Activated CD4-positive, CD25-positive, alpha-beta regulatory T cell treated with anti-CD3 and anti-CD28 coated beads, Interleukin-2, amount 50 U/mL, for 16 hours (primary cell): ENCODE measurements at regions not wholly inside any gene's neighbourhood (a gene's known extent, or its start where the extent isn't known, plus 50 kb on each side); places are given as distances from the start of the nearest gene placed in this dataset.

Experiments
- DNase-seq: peaks from one replicate; pipeline ENCODE4 v3.0.0-alpha.2; 2020; ENCODE audit warnings: low read depth, low spot score

DNA sequence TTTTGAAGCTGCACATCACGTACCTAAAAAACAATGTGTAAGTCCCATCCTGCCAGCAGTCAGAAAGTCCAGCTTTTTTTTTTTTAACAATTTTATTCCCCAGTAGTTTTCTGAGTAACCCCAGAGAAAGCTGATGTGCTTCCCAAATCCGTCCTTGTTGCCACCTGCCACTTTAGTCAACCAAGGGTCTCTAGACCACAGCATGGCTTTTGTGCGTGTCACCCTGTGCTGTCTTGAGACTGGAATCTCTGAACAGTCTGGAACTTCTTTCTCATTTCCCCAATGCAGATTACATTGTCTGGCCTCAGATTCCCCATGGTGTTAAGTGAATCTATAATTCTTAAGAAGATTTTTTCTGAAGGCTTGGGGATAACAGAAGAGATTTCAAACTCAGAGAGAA lies 289.2 kb upstream of the KLF12 start:
- DNase-seq = no peak

DNA sequence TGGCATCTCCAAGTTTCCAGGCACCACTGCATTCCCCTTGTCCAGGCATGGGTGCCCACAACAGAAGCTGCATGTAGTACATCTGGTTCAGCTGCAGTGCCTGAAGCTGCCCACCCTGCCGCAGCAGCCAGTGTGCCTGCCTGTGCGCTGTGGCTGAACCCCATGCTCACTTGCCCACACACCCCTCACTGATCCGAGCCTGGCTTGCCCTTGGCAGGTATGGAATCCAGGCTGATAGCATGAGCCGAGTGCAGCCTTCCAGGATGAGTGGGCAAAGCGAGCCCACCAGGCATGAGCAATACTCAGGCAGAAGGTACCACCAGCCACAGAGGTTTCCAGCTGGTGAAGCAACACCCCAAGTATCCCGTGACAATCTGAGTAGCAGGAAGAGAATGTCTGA lies 280.3 kb upstream of the KLF12 start:
- DNase-seq = no peak

DNA sequence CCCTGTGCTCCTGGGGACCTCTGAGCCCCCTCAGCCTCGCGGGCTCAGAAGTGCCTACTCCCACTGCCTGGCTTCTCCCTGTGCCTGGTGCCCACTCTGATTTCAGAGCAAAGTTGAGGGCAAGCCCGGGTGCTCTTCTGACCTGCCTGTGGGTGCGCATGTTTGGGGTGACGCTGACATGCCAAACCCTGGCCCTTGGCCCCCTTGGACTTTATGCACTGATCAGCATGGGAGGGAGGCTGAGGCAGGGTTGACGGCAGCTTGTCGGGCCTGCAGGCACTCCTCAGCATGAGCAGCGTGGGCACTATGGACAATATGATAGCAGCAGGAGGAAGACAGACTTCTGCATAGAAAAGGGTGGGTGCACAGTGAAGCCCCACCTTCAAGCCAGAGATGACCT lies 279.3 kb upstream of the KLF12 start:
- no peak for DNase-seq

DNA sequence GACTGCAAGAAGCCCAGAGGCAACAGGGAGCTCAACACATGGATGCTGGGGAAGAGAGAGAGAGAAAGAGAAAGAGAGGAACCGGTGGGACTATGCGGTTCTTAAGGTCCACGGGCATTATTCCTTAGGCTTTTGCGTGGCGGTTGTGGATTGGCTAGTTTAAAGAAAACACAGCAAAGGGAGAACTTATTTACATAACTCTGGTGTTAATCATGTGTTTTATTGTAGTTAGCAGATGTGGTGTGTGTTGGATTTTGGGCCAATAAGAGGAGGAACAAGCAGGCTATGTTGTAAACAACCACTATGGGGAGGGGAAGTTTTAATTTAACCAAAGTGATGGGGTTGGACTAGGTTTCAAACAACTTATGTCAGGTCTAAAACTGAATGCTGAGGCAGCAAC lies 275.3 kb upstream of the KLF12 start:
- DNase-seq = no peak

DNA sequence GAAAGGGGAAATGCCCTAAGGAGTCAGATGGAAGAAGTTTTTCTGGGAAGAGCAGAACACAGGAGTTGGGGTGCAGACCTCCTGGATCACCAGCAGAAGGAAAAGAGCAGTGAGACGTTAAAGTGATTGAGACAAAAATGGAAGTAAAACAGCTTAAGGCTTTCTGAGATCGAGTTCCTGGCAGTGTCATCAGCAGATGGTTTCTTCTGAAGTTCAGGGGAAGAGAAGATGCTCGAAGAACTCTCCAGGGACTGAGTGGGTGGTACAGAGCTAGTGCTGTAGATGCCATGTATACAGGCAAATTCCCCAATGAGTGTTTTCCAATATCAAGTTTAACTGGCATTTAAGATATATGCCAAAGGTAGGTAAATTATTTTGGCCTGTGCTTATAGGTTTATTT lies 272.2 kb upstream of the KLF12 start:
- DNase-seq = no peak

DNA sequence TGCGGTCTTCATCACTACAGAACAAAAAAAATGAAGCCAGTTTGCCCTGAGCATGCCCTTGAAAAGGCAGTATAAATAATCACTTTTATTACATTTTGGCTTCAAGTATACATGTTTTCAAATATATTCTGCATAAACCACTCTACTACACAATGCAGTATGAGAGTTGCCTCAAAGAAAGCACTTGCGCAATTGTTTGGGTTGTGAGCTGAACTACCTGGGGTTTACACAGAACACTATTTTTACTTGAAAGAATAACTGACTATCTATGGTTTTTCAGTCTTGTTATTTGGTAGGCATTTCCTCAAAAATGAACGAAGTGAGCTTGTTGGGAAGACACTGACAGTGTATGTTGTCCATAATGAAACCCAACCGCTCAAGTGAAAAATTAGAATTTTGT lies 264.4 kb upstream of the KLF12 start:
- no peak for DNase-seq

DNA sequence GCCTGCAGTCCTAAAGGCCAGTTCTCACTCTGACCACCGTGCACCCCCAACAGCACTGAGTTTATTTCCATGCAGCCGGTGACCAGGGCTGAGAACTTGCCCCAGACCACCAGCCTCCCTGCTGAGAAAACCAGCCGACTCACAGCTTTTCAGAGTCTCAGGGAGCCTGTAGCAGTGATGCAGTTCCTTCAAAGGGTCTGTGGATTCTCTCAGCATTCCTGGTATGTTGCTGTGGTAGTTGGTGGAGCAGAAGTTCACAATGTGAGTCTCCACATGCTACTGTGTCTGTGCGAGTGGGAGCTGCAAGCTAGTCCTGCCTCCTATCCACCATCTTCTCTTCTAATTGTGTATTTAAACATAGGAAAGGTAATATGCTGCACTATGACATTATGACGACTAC lies 254.9 kb upstream of the KLF12 start:
- no peak for DNase-seq

DNA sequence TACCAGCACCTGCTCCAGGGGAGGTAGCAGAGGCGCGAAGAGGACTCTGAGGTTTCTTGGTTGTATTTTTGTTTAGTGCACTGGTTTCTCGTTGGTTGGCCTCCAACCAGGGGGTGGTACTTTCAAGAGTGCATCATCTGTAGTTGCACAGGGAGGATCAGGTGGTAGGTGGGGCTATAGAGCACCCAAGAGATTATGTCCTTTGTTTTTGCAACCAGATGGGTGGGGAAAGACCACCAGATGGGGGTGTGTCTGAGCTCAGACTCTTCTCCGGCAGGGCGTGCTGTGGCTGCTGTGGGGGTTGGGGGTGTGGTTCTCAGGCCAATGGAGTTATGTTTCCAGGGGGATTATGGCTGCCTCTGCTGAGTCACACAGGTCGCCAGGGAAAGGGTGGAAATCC lies 254.4 kb upstream of the KLF12 start:
- no peak for DNase-seq

DNA sequence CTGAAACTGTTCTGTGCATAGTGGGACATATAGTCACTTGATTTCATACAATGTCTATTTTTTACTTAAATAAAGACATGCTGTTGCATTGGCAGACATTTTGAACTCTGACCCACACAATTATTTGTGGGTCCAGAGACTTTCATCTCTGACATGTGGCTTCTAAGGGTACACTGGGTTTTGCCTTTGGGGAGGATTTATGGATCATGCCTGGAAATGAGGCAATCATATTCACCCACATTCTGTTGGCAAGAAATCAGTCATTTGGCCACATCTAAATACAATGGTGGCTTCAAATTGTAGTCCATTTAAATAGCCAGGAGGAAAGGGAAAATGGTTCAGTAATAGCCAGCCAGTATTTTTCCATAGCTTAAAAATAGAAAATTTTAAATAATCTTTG lies 238.3 kb upstream of the KLF12 start:
- no peak for DNase-seq

DNA sequence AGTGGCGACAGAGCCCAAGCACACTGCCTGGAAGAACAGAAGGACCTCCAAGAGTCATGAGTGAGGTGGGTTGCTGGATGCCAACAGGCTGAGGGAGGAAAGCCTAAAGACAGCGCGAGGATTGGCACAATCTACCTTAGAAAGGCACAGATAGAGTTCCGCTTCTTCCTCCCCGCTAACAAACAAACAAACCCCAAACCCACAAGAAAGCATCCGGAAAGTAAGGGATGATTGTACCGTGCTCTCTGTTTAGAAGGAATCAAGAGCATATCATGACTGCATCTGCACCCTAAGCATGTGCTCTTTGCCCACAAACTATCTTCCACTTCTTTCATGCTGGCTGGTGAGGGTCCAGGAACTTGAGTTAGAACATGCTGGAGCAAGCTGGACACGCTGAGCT lies 233.0 kb upstream of the KLF12 start:
- no peak for DNase-seq

DNA sequence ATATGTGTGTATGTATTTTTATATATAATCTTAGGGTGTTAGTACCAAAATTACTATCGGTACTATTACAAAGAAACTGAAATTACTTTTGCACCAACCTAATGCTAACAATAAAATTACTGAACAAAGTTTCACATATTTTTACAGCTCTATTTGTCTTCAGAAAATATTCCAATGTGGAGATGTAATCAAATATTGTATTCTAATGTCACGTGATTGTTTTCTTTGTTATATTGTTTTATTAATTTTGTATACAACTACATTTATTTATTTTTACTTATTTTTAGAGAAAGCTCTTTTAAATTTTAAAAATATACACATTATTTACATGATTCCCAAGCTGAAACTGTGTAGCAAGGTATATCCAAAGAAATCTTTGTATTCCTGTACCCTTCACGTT lies 227.1 kb upstream of the KLF12 start:
- DNase-seq = no peak

DNA sequence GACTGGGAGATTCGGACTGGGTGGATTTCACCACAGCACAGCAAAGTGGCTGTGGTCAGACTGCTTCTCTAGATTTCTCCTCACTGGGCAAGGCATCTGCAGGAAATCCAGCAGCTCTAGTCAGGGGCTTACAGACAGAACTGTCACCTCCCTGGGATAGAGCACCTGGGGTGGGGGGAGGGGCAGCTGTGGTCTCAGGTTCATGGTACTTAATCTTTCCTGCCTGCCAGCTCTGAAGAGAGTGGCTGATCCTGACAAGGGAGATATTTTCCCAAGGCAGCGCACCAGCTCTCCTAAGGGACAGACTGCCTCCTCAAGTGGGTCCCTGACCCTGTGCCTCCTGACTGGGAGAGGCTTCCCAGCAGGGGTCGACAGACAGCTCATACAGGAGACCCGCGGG lies 212.8 kb upstream of the KLF12 start:
- no peak for DNase-seq

DNA sequence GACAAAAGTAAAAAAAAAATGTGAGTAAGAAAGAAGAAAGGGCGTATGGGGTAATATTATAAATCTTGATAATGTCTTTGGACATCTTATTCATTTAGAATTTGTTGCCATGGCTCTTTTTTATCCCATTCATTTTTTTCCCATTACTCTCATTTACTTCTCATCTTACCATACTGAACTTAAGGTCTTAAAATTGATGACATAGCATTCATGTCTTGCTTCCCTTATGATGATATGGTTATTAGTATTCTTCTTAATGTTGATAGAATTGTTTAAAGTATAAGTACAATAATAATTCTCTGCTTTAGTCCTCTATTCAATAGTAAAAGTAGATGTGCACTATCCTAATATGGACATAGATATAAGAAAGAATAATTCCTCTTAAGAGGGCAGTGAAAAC lies 204.1 kb upstream of the KLF12 start:
- no peak for DNase-seq

DNA sequence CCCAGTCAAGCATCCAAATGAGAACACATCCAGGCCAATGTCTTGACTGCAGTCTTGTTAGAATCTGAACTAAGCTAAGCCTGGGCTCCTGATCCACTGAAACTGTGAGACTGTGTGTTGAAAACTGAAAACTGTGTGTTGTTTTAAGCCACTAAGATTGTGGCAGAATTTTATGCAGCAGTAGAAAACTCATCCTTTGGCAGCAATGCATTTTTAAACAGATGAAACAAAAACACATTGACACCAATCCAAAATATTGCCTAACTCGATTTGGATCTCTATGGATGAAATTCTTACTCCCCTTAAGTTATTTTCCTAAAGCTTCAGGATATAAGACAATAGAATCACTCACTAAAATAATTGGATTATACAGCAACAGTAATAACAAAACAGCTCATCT lies 202.3 kb upstream of the KLF12 start:
- DNase-seq = no peak

DNA sequence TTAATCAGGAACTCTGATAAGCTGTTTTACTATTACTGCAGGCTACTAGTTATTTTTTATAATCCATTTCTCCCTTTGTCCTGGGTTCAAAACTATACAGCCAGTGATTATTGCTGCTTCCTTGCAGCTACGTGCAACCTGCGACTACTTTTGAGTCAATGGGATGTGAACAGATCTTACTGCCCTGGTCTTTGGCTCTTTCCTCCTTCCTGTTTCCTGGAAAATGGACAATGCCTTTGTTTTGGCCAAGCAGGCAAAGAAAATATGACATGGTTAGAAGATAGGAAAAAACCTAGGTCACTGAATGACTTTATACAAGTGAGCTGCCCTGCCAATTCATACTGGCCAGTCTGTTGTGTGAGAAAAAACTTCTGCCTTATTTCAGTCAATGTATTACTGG lies 201.2 kb upstream of the KLF12 start:
- DNase-seq = no peak

DNA sequence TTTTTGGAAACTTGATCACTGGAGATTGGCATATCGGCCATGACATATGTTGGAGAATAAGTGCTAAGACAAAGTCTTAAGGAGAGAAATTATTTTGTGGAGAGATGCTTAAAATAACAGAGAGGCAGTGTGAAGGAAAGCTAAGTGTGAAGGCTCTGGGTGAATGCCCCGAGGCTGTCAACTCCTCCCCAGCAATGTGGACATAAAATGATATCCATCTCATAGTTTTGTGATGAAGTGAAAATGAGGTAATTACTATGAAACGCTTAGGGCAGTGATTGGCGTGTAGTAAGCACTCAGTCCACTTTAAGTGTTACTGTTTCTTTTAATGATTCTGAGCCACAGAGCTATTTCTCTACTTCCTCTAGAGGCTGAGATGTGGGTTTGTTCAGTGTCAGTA lies 195.8 kb upstream of the KLF12 start:
- DNase-seq = no peak

DNA sequence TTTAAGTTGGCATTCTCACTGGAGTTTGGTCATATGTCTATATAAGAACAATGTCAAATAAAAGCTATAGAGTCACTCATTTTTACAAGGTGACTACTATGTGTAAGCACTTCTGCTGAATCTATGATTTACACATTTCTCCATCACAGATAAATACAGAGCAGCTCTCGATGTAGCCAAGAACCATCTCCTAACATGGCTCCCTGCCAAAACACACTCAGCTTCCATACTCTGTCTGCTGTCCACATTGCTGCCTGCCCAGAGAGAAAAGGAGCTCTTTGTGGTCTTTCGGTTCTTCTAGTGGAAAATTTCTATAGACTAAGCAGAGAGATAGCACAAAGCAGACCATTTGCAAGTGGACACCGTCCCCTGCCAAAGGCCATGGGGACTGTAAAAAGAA lies 190.9 kb upstream of the KLF12 start:
- DNase-seq = no peak

DNA sequence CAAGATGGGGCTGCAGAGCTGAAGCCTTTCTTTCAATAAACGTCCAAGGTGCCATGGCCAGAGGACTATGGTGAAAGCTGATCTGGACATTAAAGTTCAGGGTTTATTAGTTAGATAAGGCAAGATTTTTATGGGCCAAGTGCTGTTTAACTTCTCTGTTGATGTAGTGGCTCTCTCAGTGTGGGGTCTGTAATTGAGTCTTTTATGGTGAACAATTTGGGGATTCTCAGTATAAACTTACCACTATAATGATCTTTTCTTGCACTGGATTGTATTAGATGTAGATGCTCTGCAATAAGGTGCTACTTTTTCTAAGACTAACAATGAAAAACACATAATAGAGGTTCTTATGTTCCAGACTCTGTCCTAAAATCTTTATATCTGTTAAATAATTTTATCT lies 190.1 kb upstream of the KLF12 start:
- DNase-seq = no peak

DNA sequence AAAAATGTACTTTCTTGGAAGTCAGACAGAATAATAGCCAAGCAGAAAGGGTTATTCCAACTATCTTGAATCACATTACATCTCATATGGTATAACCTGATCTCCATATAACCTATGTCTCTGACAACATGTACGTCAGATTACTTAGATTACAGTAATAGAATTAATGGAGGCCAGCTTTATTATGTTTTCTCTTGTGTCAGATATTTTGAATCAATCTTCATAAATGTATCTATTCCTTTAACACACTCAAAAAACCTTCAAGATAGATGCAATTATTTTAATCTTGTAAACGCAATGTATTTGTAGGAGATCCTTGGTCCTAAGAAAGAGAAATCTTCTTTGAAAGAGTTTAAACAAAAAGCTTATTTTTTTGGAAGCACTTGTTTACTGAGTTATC lies 188.4 kb upstream of the KLF12 start:
- no peak for DNase-seq

DNA sequence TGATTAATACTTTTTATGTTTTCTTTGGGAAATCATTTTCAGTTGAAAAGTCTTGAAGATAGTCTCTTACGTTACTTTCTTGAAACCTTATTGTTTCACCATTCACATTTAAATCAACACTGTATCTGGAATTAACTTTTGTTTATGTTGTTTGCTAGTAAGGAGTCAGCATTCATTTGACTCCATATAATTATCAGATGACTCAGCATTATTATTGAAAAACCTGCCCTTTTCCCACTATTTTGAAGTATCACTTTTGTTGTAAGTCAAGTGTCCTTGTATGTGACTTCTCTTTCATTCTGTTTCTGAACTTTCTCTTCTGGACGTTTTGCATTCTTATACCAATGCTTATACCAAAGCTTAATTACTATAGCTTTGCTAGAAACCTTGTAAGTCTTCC lies 186.1 kb upstream of the KLF12 start:
- no peak for DNase-seq

DNA sequence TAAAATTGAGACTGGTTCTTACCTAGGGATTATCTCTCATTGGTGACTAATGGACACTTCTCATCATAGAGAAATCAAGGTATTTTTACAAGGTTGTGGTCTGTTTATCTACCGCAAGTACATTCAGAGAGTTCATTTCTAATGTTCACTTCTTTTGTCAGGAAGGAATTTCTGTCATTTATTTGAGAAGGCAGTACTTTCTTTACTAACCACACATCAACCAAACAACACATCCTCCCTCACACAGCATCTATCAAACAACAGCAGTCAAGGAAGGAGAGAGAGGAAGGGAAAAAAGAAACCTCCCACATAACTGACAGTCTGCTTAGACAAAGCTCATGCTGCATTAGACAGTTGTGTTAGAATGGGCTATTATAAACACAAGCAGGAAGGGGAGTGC lies 182.3 kb upstream of the KLF12 start:
- DNase-seq = no peak

DNA sequence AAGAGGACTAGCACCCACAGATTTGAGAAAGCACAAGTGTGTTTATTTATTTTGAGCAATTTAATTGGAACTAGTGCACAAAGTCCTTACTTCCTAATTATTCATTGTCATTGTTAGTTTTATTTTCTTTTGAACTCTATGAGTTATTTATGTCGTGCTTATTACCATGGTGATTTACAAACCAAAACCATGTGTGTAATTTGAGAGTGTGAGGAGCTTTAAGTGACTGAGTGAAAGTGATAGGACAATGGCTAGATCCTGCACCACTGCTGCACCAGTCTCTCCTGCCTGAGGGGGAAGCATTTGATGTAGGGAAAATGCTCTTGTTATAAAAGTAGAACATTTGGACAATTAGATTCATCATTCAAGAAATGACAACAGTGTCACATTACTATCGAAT lies 172.3 kb upstream of the KLF12 start:
- DNase-seq = no peak

DNA sequence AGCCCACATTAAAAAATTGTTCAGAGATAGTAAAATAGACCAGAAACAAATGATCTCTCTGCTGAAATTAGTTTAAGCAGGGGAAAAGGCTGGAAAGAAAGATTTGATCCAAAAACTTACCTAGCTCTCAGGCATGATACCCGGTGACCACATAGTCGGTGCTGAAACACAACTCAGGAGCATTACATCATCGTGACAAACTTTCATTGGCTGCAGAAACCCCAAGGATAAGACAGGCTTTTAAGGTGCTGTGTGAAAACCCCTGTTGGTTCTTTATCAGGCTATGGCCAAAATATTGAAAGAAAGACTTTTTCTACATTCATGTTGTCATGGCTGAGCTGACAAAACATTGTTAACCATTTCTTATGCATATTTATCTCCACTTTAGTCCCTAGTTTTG lies 171.7 kb upstream of the KLF12 start:
- no peak for DNase-seq

DNA sequence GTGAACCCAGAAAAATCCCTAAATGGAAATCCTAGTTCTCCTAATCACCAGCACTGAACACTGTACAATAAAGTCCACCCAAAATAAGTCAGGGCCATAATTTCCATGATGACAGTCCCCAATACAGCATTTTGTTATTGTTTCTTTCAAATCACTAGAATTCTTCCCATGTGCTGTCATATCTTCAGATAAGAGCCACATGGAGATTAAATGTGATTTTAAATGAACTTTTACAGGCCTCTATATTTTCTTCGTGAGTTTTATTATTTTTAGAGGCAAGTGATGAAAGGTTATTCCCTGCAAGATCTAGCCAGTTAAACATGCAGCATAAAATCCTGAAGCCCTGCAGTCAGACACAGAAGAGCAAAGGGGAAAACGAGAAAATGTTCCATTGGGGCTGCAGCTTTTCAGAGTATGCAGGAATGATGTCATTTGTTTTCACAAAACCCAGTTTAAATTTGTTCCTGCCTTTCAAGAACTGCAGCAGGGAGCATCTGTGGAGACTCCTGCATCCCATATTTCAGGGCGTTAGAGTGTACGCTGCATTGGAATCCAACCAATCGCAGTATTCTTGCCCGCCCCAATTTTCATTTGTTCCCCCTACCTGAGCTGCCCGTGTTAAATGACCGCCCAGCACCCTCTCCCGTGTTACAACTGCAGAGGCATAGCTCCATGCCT lies 167.2 kb upstream of the KLF12 start:
- no peak for DNase-seq

DNA sequence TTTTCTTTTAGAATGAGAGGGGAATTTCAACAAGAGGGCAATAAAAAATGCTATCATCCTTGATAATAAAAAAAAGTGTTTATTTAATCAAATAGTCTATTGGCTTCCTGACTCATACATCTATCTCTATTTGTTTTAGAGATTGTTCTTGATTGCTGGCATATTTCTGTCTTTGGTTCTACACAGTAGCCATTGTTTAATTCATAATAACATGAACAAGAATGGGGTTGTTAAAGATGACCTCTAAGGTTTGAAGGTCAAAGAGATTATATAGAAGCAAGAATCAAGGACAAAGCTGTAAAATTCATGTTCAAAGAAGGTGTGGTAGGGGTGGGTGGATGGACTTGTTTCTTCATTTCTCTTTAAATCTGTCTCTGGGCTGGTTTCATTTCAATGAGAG lies 166.0 kb upstream of the KLF12 start:
- no peak for DNase-seq
